ENCODE measurements at regions not wholly inside any gene's neighbourhood (a gene's known extent, or its start where the extent isn't known, plus 50 kb on each side); places are given as distances from the start of the nearest gene placed in this dataset.

- no peaks in the 10 kb centered on the region for H3K9me3 ChIP-seq
- TF ChIP-seq EP300 (IDR thresholded peaks at IDR 0.05) (no peak), CTCF (IDR thresholded peaks at IDR 0.05) (no peak), POLR2AphosphoS5 (IDR thresholded peaks at IDR 0.05) (no peak), POLR2A (IDR thresholded peaks at IDR 0.05) (no peak)
- WGBS, 2 donors (ENCODE audit: low coverage in 1 of 2) = 83 to 94% methylated on average over 3 of the region's 4 CpGs
- no peak overlapping the region for H3K27ac ChIP-seq
- H3K27me3 ChIP-seq = peaks cover 9% of the 10 kb centered on the region
- H3K4me3 ChIP-seq = no peak overlapping the region
- no peak for ATAC-seq
- no peaks in the 10 kb centered on the region for H3K36me3 ChIP-seq
- no peaks in the 10 kb centered on the region for H3K4me1 ChIP-seq
These were observed 319.5 kb downstream of the FOXA2 start for GRCh38 chr20:22264917-22265316.

- TF ChIP-seq POLR2A (IDR thresholded peaks at IDR 0.05) = no peak
- TF ChIP-seq EP300 (IDR thresholded peaks at IDR 0.05) = no peak
- TF ChIP-seq POLR2AphosphoS5 (IDR thresholded peaks at IDR 0.05) = no peak
- TF ChIP-seq CTCF (IDR thresholded peaks at IDR 0.05) = no peak
- H3K9me3 ChIP-seq = no peaks in the 10 kb centered on the region
- no peaks in the 10 kb centered on the region for H3K4me1 ChIP-seq
- H3K27ac ChIP-seq = no peak overlapping the region
- peaks cover 5% of the 10 kb centered on the region for H3K27me3 ChIP-seq
- no peak overlapping the region for H3K4me3 ChIP-seq
- ATAC-seq = no peak
- WGBS, 2 donors (ENCODE audit: low coverage in 1 of 2) = 8 to 25% methylated on average over 1 of the region's 1 CpG
- no peaks in the 10 kb centered on the region for H3K36me3 ChIP-seq
These were observed 323.9 kb downstream of the FOXA2 start for GRCh38 chr20:22260506-22260905.

GRCh38 chr20:22257912-22258311 is 326.5 kb downstream of the FOXA2 start:
- no peaks in the 10 kb centered on the region for H3K9me3 ChIP-seq
- no peaks in the 10 kb centered on the region for H3K36me3 ChIP-seq
- no peak for ATAC-seq
- 81 to 87% methylated on average over 6 of the region's 6 CpGs for WGBS, 2 donors (ENCODE audit: low coverage in 1 of 2)
- no peak overlapping the region for H3K27ac ChIP-seq
- TF ChIP-seq POLR2AphosphoS5 (IDR thresholded peaks at IDR 0.05) (no peak), CTCF (IDR thresholded peaks at IDR 0.05) (no peak), POLR2A (IDR thresholded peaks at IDR 0.05) (no peak), EP300 (IDR thresholded peaks at IDR 0.05) (no peak)
- H3K4me3 ChIP-seq = no peak overlapping the region
- peaks cover 5% of the 10 kb centered on the region for H3K27me3 ChIP-seq
- no peaks in the 10 kb centered on the region for H3K4me1 ChIP-seq

GRCh38 chr20:22248051-22248667 is 336.2 kb downstream of the FOXA2 start:
- no peaks in the 10 kb centered on the region for H3K4me1 ChIP-seq
- TF ChIP-seq POLR2A (IDR thresholded peaks at IDR 0.05) (no peak), CTCF (IDR thresholded peaks at IDR 0.05) (peak in 1 of 4 experiments; percentile 44), POLR2AphosphoS5 (IDR thresholded peaks at IDR 0.05) (no peak)
- no peaks in the 10 kb centered on the region for H3K9me3 ChIP-seq
- no peaks in the 10 kb centered on the region for H3K36me3 ChIP-seq
- H3K27me3 ChIP-seq = peaks cover 15% of the 10 kb centered on the region
- no peak overlapping the region for H3K4me3 ChIP-seq
- WGBS, 2 donors (ENCODE audit: low coverage in 1 of 2) = 27 to 46% methylated on average over 4 to 5 of the region's 5 CpGs
- no peak for ATAC-seq
- H3K27ac ChIP-seq = no peak overlapping the region

- no peak overlapping the region for H3K27ac ChIP-seq
- no peak overlapping the region for H3K4me3 ChIP-seq
- H3K36me3 ChIP-seq = no peaks in the 10 kb centered on the region
- H3K9me3 ChIP-seq = no peaks in the 10 kb centered on the region
- no peak for ATAC-seq
- peaks cover 15% of the 10 kb centered on the region for H3K27me3 ChIP-seq
- TF ChIP-seq CTCF (IDR thresholded peaks at IDR 0.05) (no peak), EP300 (IDR thresholded peaks at IDR 0.05) (no peak), POLR2AphosphoS5 (IDR thresholded peaks at IDR 0.05) (no peak), POLR2A (IDR thresholded peaks at IDR 0.05) (no peak)
- 40 to 41% methylated on average over 1 to 3 of the region's 3 CpGs for WGBS, 2 donors (ENCODE audit: low coverage in 1 of 2)
- no peaks in the 10 kb centered on the region for H3K4me1 ChIP-seq
These were observed 339.2 kb downstream of the FOXA2 start for GRCh38 chr20:22245139-22245538.
